Endothelial cell of umbilical vein (primary cell): ENCODE measurements at regions not wholly inside any gene's neighbourhood (a gene's known extent, or its start where the extent isn't known, plus 50 kb on each side); places are given as distances from the start of the nearest gene placed in this dataset.

Experiments used
- BruUV-seq: library from RNA; stranded (reverse); fragments of 400-500 nt; replicated peaks from 2 replicates; lab custom pipeline; 2021; lab: Mats Ljungman, UMichigan
- CTCF ChIA-PET: fragments of 300-600, 350-600 bp; sonication (Branson Sonifier 250); formaldehyde crosslinking; loops from one replicate; lab custom pipeline; 2021; ENCODE audit warnings: antibody characterized with exemption, inconsistent platforms; lab: Charles Lee
- POLR2A ChIA-PET: fragments of 300-600, 350-600 bp; sonication (Branson Sonifier 250); formaldehyde crosslinking; loops from one replicate; lab custom pipeline; 2021; ENCODE audit warnings: antibody characterized with exemption, inconsistent platforms; lab: Charles Lee
- DNase-seq: peaks from one replicate; pipeline ENCODE4 v3.0.0-alpha.2; 2011; ENCODE audit warnings: low read depth, low spot score
- FAIRE-seq: peaks from 2 replicates; lab custom pipeline; 2011; peaks lifted over from hg19 to GRCh38; lab: Jason Lieb, UNC
- H2AFZ ChIP-seq: 2 replicates; pipeline ENCODE4 v1.6.0; 2012; ENCODE audit warnings: low read depth, low read length, control low read depth, inconsistent platforms
- H3K27ac ChIP-seq: 2 replicates; pipeline ENCODE4 v1.5.1; 2011; ENCODE audit warnings: low read depth, mild to moderate bottlenecking, control low read depth, low read length, moderate library complexity; ENCODE audit not compliant: insufficient read depth
- H3K27me3 ChIP-seq, 2 experiments: 2 replicates each; pipeline versions ENCODE4 v1.6.0 to v1.6.1; 2011; ENCODE audit warnings: low read length in 2 of 2, mixed read lengths in 1 of 2; ENCODE audit not compliant: control insufficient read depth in 2 of 2, insufficient read depth in 2 of 2
- H3K36me3 ChIP-seq, 2 experiments: 2 replicates in 1 of 2; 3 replicates in 1 of 2; pipeline ENCODE4 v1.5.1; 2011; ENCODE audit warnings: low read length in 2 of 2, mild to moderate bottlenecking in 1 of 2, moderate library complexity in 1 of 2; ENCODE audit not compliant: control insufficient read depth in 2 of 2, insufficient read depth in 2 of 2; ENCODE audit errors: extremely low read depth in 1 of 2
- H3K4me1 ChIP-seq: 3 replicates; pipeline ENCODE4 v1.5.1; 2011; ENCODE audit warnings: mild to moderate bottlenecking, low read length; ENCODE audit not compliant: control insufficient read depth, insufficient read depth; ENCODE audit errors: extremely low read depth
- H3K4me2 ChIP-seq: 2 replicates; pipeline ENCODE4 v1.6.1; 2011; ENCODE audit warnings: low read length, control low read depth, mixed read lengths; ENCODE audit not compliant: insufficient read depth
- H3K4me3 ChIP-seq, 3 experiments: fragments of 200-600 bp in 1 of 3; sonication (generic), shearing (Covaris generic) in 1 of 3; replicated peaks in 1 of 3; 2 replicates each; pipeline ENCODE4 v1.5.1; 2011 to 2016; ENCODE audit warnings: control low read depth in 3 of 3, low read length in 3 of 3, mild to moderate bottlenecking in 2 of 3, inconsistent platforms in 1 of 3, low read depth in 1 of 3, moderate library complexity in 1 of 3; ENCODE audit not compliant: insufficient read depth in 1 of 3
- H3K79me2 ChIP-seq: 2 replicates; pipeline ENCODE4 v1.6.0; 2012; ENCODE audit warnings: low read length, inconsistent platforms; ENCODE audit not compliant: control insufficient read depth, insufficient read depth
- H3K9ac ChIP-seq: replicated peaks from 2 replicates; pipeline ENCODE3; 2011; ENCODE audit warnings: low read length, control low read depth; ENCODE audit not compliant: insufficient read depth; ENCODE audit errors: extremely low read depth
- H3K9me1 ChIP-seq: replicated peaks from 3 replicates; pipeline ENCODE4 v1.6.0; 2011; ENCODE audit warnings: mild to moderate bottlenecking, low read length; ENCODE audit not compliant: control insufficient read depth, insufficient read depth; ENCODE audit errors: extremely low read depth
- H3K9me3 ChIP-seq: replicated peaks from 2 replicates; pipeline ENCODE4 v1.5.1; 2012; ENCODE audit warnings: low read length, inconsistent platforms; ENCODE audit not compliant: control insufficient read depth, insufficient read depth
- H4K20me1 ChIP-seq: replicated peaks from 2 replicates; pipeline ENCODE3; 2011; ENCODE audit warnings: mild to moderate bottlenecking, low read length; ENCODE audit not compliant: control insufficient read depth, insufficient read depth; ENCODE audit errors: extremely low read depth
- CTCF ChIP-seq, 2 donors: IDR thresholded peaks; 1 replicate in 1 of 2; 2 replicates in 1 of 2; pipeline ENCODE4 v1.5.1; 2011; ENCODE audit warnings: low read length in 2 of 2, mild to moderate bottlenecking in 2 of 2, moderate library complexity in 2 of 2, control low read depth in 1 of 2, inconsistent platforms in 1 of 2, low read depth in 1 of 2; ENCODE audit not compliant: insufficient read depth in 1 of 2; ENCODE audit errors: extremely low read depth in 1 of 2
- EZH2 ChIP-seq: IDR thresholded peaks from 2 replicates; pipeline ENCODE4 v1.6.1; 2012; ENCODE audit warnings: borderline replicate concordance, low read depth, mild to moderate bottlenecking, moderate library complexity, low read length, inconsistent platforms; ENCODE audit not compliant: severe bottlenecking
- FOS ChIP-seq: IDR thresholded peaks from 2 replicates; pipeline ENCODE4 v1.6.1; 2011; ENCODE audit warnings: mild to moderate bottlenecking, low read length, moderate library complexity, borderline replicate concordance; ENCODE audit not compliant: insufficient read depth
- GATA2 ChIP-seq: IDR thresholded peaks from 2 replicates; pipeline ENCODE4 v1.7.0; 2011; ENCODE audit warnings: low read depth, mild to moderate bottlenecking, moderate library complexity, mixed read lengths, low read length; ENCODE audit not compliant: insufficient read length, insufficient read depth
- JUN ChIP-seq: IDR thresholded peaks from 2 replicates; pipeline ENCODE4 v1.6.1; 2011; ENCODE audit warnings: borderline replicate concordance, low read depth; ENCODE audit not compliant: insufficient read length, insufficient read depth
- MYC ChIP-seq: IDR thresholded peaks from one replicate; pipeline ENCODE4 v1.6.1; 2011; ENCODE audit warnings: mild to moderate bottlenecking, low read depth, low read length
- POLR2A ChIP-seq: IDR thresholded peaks from 2 replicates; pipeline ENCODE4 v1.6.1; 2012; ENCODE audit warnings: low read depth, mild to moderate bottlenecking, control low read depth, low read length
- POLR2AphosphoS5 ChIP-seq: IDR thresholded peaks from 2 replicates; pipeline ENCODE4 v1.6.1; 2012; ENCODE audit warnings: low read depth, mild to moderate bottlenecking, control low read depth, low read length, moderate library complexity; ENCODE audit not compliant: insufficient read depth
- dilution Hi-C: fragments of 300-500 bp; cut with MboI; formaldehyde crosslinking; loops from one replicate; pipeline ENCODE4 v1.15.0; 2019; ENCODE audit warnings: low sequenced_read_pairs; ENCODE audit not compliant: extremely low pct_ligation_motif_present
- intact Hi-C: fragments of 100-400 bp; cut with micrococcal nuclease; formaldehyde crosslinking; loops from one replicate; pipeline ENCODE4 v1.10.0; 2022
- TF ChIP-seq, protein P1 (sequence below): IDR thresholded peaks from 2 replicates; pipeline ENCODE4 v1.6.1; 2011; ENCODE audit not compliant: insufficient read depth, insufficient read length

- Histone ChIP-seq H3K4me1 (no peaks in the 10 kb centered on the region), H3K27ac (no peak overlapping the region), H3K79me2 (no peaks in the 10 kb centered on the region), H4K20me1 (no peaks in the 10 kb centered on the region), H3K9me1 (no peaks in the 10 kb centered on the region), H3K9me3 (no peaks in the 10 kb centered on the region), H3K27me3 (no peaks in the 10 kb centered on the region), H3K36me3 (no peaks in the 10 kb centered on the region), H3K9ac (no peak overlapping the region), H3K4me3 (no peak overlapping the region), H3K4me2 (no peak overlapping the region), H2AFZ (no peak overlapping the region)
- ChIA-PET CTCF (no interaction called here), POLR2A (no interaction called here)
- BruUV-seq: no TSS peak
- intact Hi-C loops: no loop called here
- DNase-seq (no peak), FAIRE-seq (no peak)
- dilution Hi-C loops: no loop called here
- TF ChIP-seq MYC (no peak), JUN (no peak), FOS (no peak), POLR2A (no peak), EZH2 (no peak), CTCF (IDR thresholded peaks at IDR 0.05; ENCODE audit: extremely low read depth in 1 of 2, insufficient read depth in 1 of 2, low read depth in 1 of 2, low read length in 2 of 2) (no peak), POLR2AphosphoS5 (no peak), GATA2 (no peak)
- TF ChIP-seq, protein P1, sequence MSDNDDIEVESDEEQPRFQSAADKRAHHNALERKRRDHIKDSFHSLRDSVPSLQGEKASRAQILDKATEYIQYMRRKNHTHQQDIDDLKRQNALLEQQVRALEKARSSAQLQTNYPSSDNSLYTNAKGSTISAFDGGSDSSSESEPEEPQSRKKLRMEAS: no peak
These were observed 124.2 kb upstream of the FSHR start for GRCh38 chr2:49278561-49278960.
